IMR-90 (cell line): ENCODE measurements at regions not wholly inside any gene's neighbourhood (a gene's known extent, or its start where the extent isn't known, plus 50 kb on each side); places are given as distances from the start of the nearest gene placed in this dataset.
A peak's percentile ranks its signal among the peaks of the same experiment; 100 is the strongest.

Experiments
- ATAC-seq: fragments of 200-7000 bp; cut with Tn5 transposase; 2 replicates; pipeline ENCODE4 v1.9.1; 2020; ENCODE audit warnings: low read depth, mild to moderate bottlenecking, moderate library complexity
- BruUV-seq: library from RNA; stranded (reverse); fragments of 400-500 nt; replicated peaks from 2 replicates; lab custom pipeline; 2021; lab: Mats Ljungman, UMichigan
- CTCF ChIA-PET: fragments of 300-600 bp; formaldehyde crosslinking; extraction: SDS; loops from one replicate; lab custom pipeline; 2021; ENCODE audit warnings: antibody characterized with exemption; lab: Yijun Ruan, JAX
- POLR2A ChIA-PET: fragments of 300-600 bp; sonication (Branson Sonifier 250); formaldehyde crosslinking; loops from one replicate; lab custom pipeline; 2022; ENCODE audit warnings: antibody characterized with exemption; ENCODE audit not compliant: unreplicated experiment; lab: Charles Lee
- DNase-seq: peaks from one replicate; pipeline ENCODE4 v3.0.0; 2013
- H2AFZ ChIP-seq: replicated peaks from 2 replicates; pipeline ENCODE3; 2013; ENCODE audit warnings: low read length, mild to moderate bottlenecking; ENCODE audit not compliant: poor library complexity
- H2AK5ac ChIP-seq: 2 replicates; pipeline ENCODE4 v1.6.1; 2013; ENCODE audit warnings: low read depth, low read length, inconsistent platforms
- H2AK9ac ChIP-seq: replicated peaks from 2 replicates; pipeline ENCODE3; 2013; ENCODE audit warnings: mild to moderate bottlenecking, low read depth, low read length, moderate library complexity; ENCODE audit not compliant: poor library complexity
- H2BK120ac ChIP-seq: 2 replicates; pipeline ENCODE4 v1.6.1; 2013; ENCODE audit warnings: low read depth, low read length, inconsistent platforms
- H2BK15ac ChIP-seq: 3 replicates; pipeline ENCODE4 v1.6.1; 2013; ENCODE audit warnings: low read depth, low read length, inconsistent platforms
- H2BK20ac ChIP-seq: 2 replicates; pipeline ENCODE4 v1.6.1; 2013; ENCODE audit warnings: low read depth, mild to moderate bottlenecking, inconsistent platforms, low read length, moderate library complexity
- H2BK5ac ChIP-seq: 2 replicates; pipeline ENCODE4 v1.6.1; 2013; ENCODE audit warnings: mild to moderate bottlenecking, low read depth, low read length, inconsistent platforms; ENCODE audit not compliant: poor library complexity, severe bottlenecking
- H3K14ac ChIP-seq: replicated peaks from 2 replicates; pipeline ENCODE4 v1.6.1; 2013; ENCODE audit warnings: low read depth, low read length, inconsistent platforms
- H3K18ac ChIP-seq: 2 replicates; pipeline ENCODE4 v1.6.1; 2013; ENCODE audit warnings: low read depth, low read length, control low read depth
- H3K23ac ChIP-seq: 2 replicates; pipeline ENCODE4 v1.6.1; 2013; ENCODE audit warnings: low read depth, low read length, inconsistent platforms
- H3K27ac ChIP-seq: 2 replicates; pipeline ENCODE4 v1.5.1; 2013; ENCODE audit warnings: mild to moderate bottlenecking, control low read depth, low read length; ENCODE audit not compliant: insufficient read depth
- H3K27me3 ChIP-seq: 2 replicates; pipeline ENCODE4 v1.6.1; 2013; ENCODE audit warnings: low read length; ENCODE audit not compliant: control insufficient read depth, insufficient read depth
- H3K36me3 ChIP-seq: 2 replicates; pipeline ENCODE4 v1.6.1; 2013; ENCODE audit warnings: low read length, mixed read lengths; ENCODE audit not compliant: control insufficient read depth, insufficient read depth
- H3K4ac ChIP-seq: 2 replicates; pipeline ENCODE4 v1.6.1; 2013; ENCODE audit warnings: low read depth, low read length, inconsistent platforms
- H3K4me1 ChIP-seq: 2 replicates; pipeline ENCODE4 v1.6.1; 2013; ENCODE audit warnings: low read length, mixed read lengths; ENCODE audit not compliant: control insufficient read depth, insufficient read depth
- H3K4me2 ChIP-seq: 2 replicates; pipeline ENCODE4 v1.6.1; 2013; ENCODE audit warnings: low read depth, mild to moderate bottlenecking, control low read depth, low read length, moderate library complexity
- H3K4me3 ChIP-seq: 2 replicates; pipeline ENCODE4 v1.5.1; 2013; ENCODE audit warnings: low read depth, mild to moderate bottlenecking, control low read depth, low read length, moderate library complexity; ENCODE audit not compliant: insufficient read depth
- H3K56ac ChIP-seq: 2 replicates; pipeline ENCODE4 v1.6.1; 2013; ENCODE audit warnings: low read length, inconsistent platforms; ENCODE audit not compliant: insufficient read depth; ENCODE audit errors: extremely low read depth
- H3K79me1 ChIP-seq, 2 experiments: 2 replicates each; pipeline ENCODE4 v1.6.1; 2013; ENCODE audit warnings: low read length in 2 of 2, inconsistent platforms in 1 of 2, low read depth in 1 of 2
- H3K9ac ChIP-seq: 2 replicates; pipeline ENCODE4 v1.6.1; 2013; ENCODE audit warnings: low read depth, low read length, control low read depth
- H3K9me1 ChIP-seq: 2 replicates; pipeline ENCODE4 v1.6.1; 2013; ENCODE audit warnings: low read length, inconsistent platforms; ENCODE audit not compliant: insufficient read depth
- H3K9me3 ChIP-seq: 2 replicates; pipeline ENCODE4 v1.6.1; 2013; ENCODE audit warnings: low read length; ENCODE audit not compliant: control insufficient read depth, insufficient read depth
- H4K20me1 ChIP-seq: 2 replicates; pipeline ENCODE4 v1.6.1; 2013; ENCODE audit warnings: low read length, inconsistent platforms; ENCODE audit not compliant: insufficient read depth
- H4K5ac ChIP-seq: 2 replicates; pipeline ENCODE4 v1.6.1; 2013; ENCODE audit warnings: mild to moderate bottlenecking, low read depth, low read length, control low read depth
- H4K8ac ChIP-seq, 2 experiments: 2 replicates each; pipeline ENCODE4 v1.6.1; 2013; ENCODE audit warnings: low read depth in 2 of 2, low read length in 2 of 2, control low read depth in 1 of 2, inconsistent platforms in 1 of 2
- H4K91ac ChIP-seq: 2 replicates; pipeline ENCODE4 v1.6.1; 2013; ENCODE audit warnings: low read depth, low read length, inconsistent platforms; ENCODE audit not compliant: insufficient read depth
- BHLHE40 ChIP-seq: fragments of 150-350 bp; IDR thresholded peaks from 2 replicates; pipeline ENCODE4 v1.6.1; 2016; ENCODE audit warnings: mild to moderate bottlenecking, low read depth, low read length
- CEBPB ChIP-seq: IDR thresholded peaks from 2 replicates; pipeline ENCODE4 v1.6.1; 2012; ENCODE audit warnings: low read depth, low read length, improper control_type of control experiment
- CTCF ChIP-seq: conservative IDR thresholded peaks from 2 replicates; pipeline ENCODE4 v1.5.1; 2012; ENCODE audit warnings: mild to moderate bottlenecking, low read depth, low read length, improper control_type of control experiment
- ELK1 ChIP-seq: fragments of 150-350 bp; IDR thresholded peaks from 2 replicates; pipeline ENCODE4 v1.6.1; 2016; ENCODE audit warnings: low read depth, mild to moderate bottlenecking, low read length, moderate library complexity, borderline replicate concordance
- MAFK ChIP-seq: IDR thresholded peaks from 2 replicates; pipeline ENCODE4 v1.6.1; 2012; ENCODE audit warnings: low read depth, low read length, improper control_type of control experiment
- NFE2L2 ChIP-seq: fragments of 150-350 bp; IDR thresholded peaks from 2 replicates; pipeline ENCODE4 v1.6.1; 2016; ENCODE audit warnings: low read depth, mild to moderate bottlenecking, low read length
- POLR2A ChIP-seq: IDR thresholded peaks from 2 replicates; pipeline ENCODE4 v1.6.1; 2012; ENCODE audit warnings: mild to moderate bottlenecking, low read depth, low read length
- RAD21 ChIP-seq: IDR thresholded peaks from 2 replicates; pipeline ENCODE4 v1.6.1; 2012; ENCODE audit warnings: low read length, improper control_type of control experiment
- RCOR1 ChIP-seq: IDR thresholded peaks from 2 replicates; pipeline ENCODE4 v1.6.1; 2012; ENCODE audit warnings: mild to moderate bottlenecking, low read length, improper control_type of control experiment; ENCODE audit not compliant: insufficient replicate concordance
- RFX5 ChIP-seq: IDR thresholded peaks from 2 replicates; pipeline ENCODE4 v1.8.0; 2012; ENCODE audit warnings: low read depth, mild to moderate bottlenecking, low read length, moderate library complexity
- SMC3 ChIP-seq: fragments of 150-350 bp; IDR thresholded peaks from 2 replicates; pipeline ENCODE4 v1.6.1; 2016; ENCODE audit warnings: low read depth, mild to moderate bottlenecking, antibody characterized with exemption, low read length, moderate library complexity
- USF2 ChIP-seq: fragments of 150-350 bp; IDR thresholded peaks from 2 replicates; pipeline ENCODE4 v1.6.1; 2017; ENCODE audit warnings: mild to moderate bottlenecking, antibody characterized with exemption, low read length, low read depth
- WGBS, 2 experiments: methylation state at CpG; one replicate each; pipeline versions ENCODE4 v1.1.5 to v1.1.7; 2013; ENCODE audit warnings: missing lambda C conversion rate in 2 of 2; ENCODE audit not compliant: insufficient read length in 1 of 2; ENCODE audit errors: extremely low coverage in 2 of 2; 5-methylcytosine and 5-hydroxymethylcytosine counted together
- dilution Hi-C: fragments of 300-500 bp; cut with HindIII; formaldehyde crosslinking; loops from one replicate; pipeline ENCODE4 v1.14.3; 2018; ENCODE audit warnings: low sequenced_read_pairs; ENCODE audit not compliant: unreplicated experiment
- in situ Hi-C: fragments of 300-500 bp; cut with MboI; formaldehyde crosslinking; loops from 3 replicates; pipeline ENCODE4 v1.14.3; 2019; ENCODE audit warnings: low sequenced_read_pairs, inconsistent platforms, mixed read lengths
- intact Hi-C: fragments of 100-400 bp; cut with micrococcal nuclease; formaldehyde crosslinking; loops from 2 replicates; pipeline ENCODE4 v1.10.0; 2022

- POLR2A ChIA-PET = no interaction called here
- peak overlapping the region; percentile 54 for H3K4ac ChIP-seq
- H3K79me1 ChIP-seq = no peaks in the 10 kb centered on the region
- no CpG with 5 or more reads among the region's 17 CpGs for WGBS, 2 experiments
- peak overlapping the region; percentile 33; the same call in 1 of the 2 replicates for H3K14ac ChIP-seq
- H4K8ac ChIP-seq = peak overlapping the region; percentile 75 to 78; a peak in 3 of 4 replicates
- peak; percentile 75 for ATAC-seq
- H3K4me1 ChIP-seq = no peaks in the 10 kb centered on the region
- no TSS peak for BruUV-seq
- H2BK5ac ChIP-seq = no peak overlapping the region
- H3K9me1 ChIP-seq = peaks cover 3% of the 10 kb centered on the region; the same call in 1 of the 2 replicates
- H3K27me3 ChIP-seq = peaks cover 16% of the 10 kb centered on the region
- no peak overlapping the region; the same call in 1 of the 2 replicates for H4K5ac ChIP-seq
- H2AFZ ChIP-seq = peak overlapping the region; percentile 92
- no peak overlapping the region for H3K27ac ChIP-seq
- CTCF ChIA-PET = interaction anchor here (0.6 to 2.6 kb wide), 26 partner anchors 10 to 1298 kb away, joined by 3 to 19 read pairs (median 3); partner anchors contain the start of gene HOXD10
- no peak overlapping the region for H2AK5ac ChIP-seq
- peak overlapping the region; percentile 83 for H3K4me2 ChIP-seq
- intact Hi-C loops = loop anchor here (1.0 to 2.0 kb wide), 4 partner anchors 84 to 427 kb away; no protein-coding TSS in a partner anchor
- no peak overlapping the region; the same call in 1 of the 2 replicates for H3K23ac ChIP-seq
- H3K36me3 ChIP-seq = no peaks in the 10 kb centered on the region
- in situ Hi-C loops = loop anchor here (5.0 kb wide), 1 partner anchor 412 kb away; no protein-coding TSS in a partner anchor
- H4K91ac ChIP-seq = peak overlapping the region; percentile 48
- 0 out of 2 replicates have a peak overlapping the region, but pooled peaks have one; percentile 14 for H2BK20ac ChIP-seq
- no peak overlapping the region for H3K18ac ChIP-seq
- H4K20me1 ChIP-seq = no peaks in the 10 kb centered on the region
- H2AK9ac ChIP-seq = peak overlapping the region; percentile 33
- H3K9ac ChIP-seq = peak overlapping the region; percentile 1; the same call in 1 of the 2 replicates
- no peaks in the 10 kb centered on the region for H3K9me3 ChIP-seq
- dilution Hi-C loops = no loop called here
- peak overlapping the region; percentile 42; the same call in 1 of the 2 replicates for H2BK120ac ChIP-seq
- peak overlapping the region; percentile 16; the same call in 1 of the 3 replicates for H2BK15ac ChIP-seq
- H3K56ac ChIP-seq = peak overlapping the region; percentile 44; the same call in 1 of the 2 replicates
- H3K4me3 ChIP-seq = peak overlapping the region; percentile 38
- DNase-seq = peak; percentile 52
- peak; percentile 80 for TF ChIP-seq CTCF
- TF ChIP-seq MAFK = no peak
- no peak for TF ChIP-seq CEBPB
- no peak for TF ChIP-seq ELK1
- no peak for TF ChIP-seq RFX5
- TF ChIP-seq RAD21 = peak; percentile 62
- no peak for TF ChIP-seq BHLHE40
- TF ChIP-seq POLR2A = no peak
- TF ChIP-seq RCOR1 = no peak
- TF ChIP-seq NFE2L2 = no peak
- TF ChIP-seq SMC3 = peak; percentile 59
- TF ChIP-seq USF2 = no peak
These were observed 285.1 kb downstream of the MTX2 start for GRCh38 chr2:176554101-176555048.
